Choroid plexus epithelial cell (primary cell): ENCODE measurements at regions not wholly inside any gene's neighbourhood (a gene's known extent, or its start where the extent isn't known, plus 50 kb on each side); places are given as distances from the start of the nearest gene placed in this dataset.

ENCODE experiments used
- DNase-seq: peaks from one replicate; pipeline ENCODE4 v3.0.0-alpha.2; 2010; ENCODE audit warnings: low read depth
- H3K4me3 ChIP-seq: 2 replicates; pipeline ENCODE4 v1.5.1; 2011; ENCODE audit warnings: low read depth, mild to moderate bottlenecking, control low read depth, low read length, moderate library complexity
- CTCF ChIP-seq: conservative IDR thresholded peaks from 2 replicates; pipeline ENCODE4 v1.5.1; 2011; ENCODE audit warnings: low read depth, mild to moderate bottlenecking, control low read depth, inconsistent platforms, low read length, moderate library complexity

DNA sequence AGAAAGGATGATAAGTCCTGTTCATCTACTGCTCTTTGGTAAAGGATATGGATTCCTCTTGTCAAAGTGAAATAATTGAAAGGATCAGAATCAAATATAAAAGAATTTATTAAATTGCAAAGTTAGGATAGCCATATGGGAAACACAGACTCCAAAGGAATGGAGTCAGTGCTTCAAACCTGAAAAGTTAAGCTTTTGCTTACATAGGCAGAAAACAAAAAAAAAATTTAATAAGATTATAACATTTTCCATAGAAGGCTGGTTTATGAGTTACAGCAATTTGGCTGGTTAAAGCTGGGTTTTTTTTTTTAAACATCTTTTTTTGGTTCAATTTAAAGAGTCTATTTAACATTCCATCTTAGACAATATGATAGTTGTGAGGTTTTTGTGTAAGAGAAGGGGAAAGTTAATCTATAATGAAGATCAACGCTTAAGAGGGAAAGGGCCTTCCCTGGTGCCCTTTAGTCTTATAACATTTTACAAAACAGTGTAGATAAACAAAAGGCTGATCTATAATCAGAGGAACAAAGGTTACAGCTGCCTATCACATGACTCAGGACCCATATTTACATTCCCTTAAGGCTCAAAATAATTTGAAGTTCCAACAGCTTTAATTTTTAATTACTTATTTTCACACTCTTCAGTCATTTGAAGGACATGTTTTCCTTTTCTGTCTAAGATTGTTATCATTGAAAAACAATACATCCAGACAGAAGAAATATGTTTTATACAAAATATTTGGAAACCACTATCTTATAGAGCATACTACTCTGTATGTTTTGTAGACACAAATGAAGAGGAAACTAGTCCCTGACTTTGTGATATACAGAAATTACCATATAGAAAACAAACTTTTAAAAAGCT lies 234.3 kb upstream of the MBL2 start:
- no peak overlapping the region for H3K4me3 ChIP-seq
- DNase-seq: no peak
- TF ChIP-seq CTCF: no peak

DNA sequence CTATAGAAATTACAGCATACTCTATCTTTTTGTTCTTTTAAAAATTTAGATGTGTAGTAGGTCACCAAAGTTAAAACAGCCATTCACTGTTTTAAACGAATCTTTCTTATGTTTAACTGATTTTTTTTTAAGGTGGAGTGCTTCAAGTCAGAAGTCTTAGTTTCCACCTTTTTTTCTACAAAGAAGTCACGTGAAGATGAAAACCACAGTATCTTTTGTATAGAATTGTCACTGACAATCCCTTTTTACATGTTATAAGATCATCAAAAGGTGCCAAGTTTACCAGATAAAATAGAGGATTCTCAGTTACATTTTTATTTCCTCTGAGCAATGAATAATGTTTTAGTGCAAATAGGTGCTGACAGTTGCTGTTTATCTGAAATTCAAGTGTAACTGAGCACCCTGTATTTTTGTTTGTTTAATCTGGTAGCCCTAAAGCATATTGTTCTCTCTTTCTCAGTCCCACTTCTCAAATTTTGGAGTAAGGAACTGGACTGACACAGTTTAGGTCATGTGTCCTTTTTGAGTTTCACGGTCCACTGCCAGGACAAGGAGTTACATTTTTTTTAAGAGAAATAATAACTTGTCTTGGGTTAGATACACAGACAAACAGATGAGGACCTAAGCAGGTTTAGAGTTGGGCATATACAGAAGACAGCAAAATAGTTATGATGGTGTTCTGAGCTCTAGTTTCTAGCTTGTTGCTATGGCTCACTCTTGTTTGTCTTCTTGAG lies 233.2 kb upstream of the MBL2 start:
- no peak for DNase-seq
- H3K4me3 ChIP-seq: no peak overlapping the region
- no peak for TF ChIP-seq CTCF

DNA sequence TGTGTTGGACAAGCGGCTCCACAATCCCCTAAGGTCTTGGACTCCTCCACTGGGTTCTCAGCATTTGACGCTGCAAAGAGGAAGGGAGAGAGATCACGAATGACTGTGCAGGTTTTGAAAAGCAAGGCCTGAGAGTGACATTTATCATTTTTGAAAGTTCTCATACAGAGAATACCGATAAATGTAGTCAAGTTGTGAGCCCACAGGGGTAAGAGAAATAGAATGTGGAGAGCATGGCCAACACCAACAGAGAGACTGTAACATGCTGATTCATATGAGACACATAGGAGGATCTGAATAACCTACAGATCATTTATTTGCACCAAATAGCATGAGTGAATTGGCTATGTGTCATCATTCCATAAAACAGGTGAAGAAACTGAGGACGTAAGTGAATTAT lies 230.5 kb upstream of the MBL2 start:
- no peak overlapping the region for H3K4me3 ChIP-seq
- no peak for TF ChIP-seq CTCF
- no peak for DNase-seq

DNA sequence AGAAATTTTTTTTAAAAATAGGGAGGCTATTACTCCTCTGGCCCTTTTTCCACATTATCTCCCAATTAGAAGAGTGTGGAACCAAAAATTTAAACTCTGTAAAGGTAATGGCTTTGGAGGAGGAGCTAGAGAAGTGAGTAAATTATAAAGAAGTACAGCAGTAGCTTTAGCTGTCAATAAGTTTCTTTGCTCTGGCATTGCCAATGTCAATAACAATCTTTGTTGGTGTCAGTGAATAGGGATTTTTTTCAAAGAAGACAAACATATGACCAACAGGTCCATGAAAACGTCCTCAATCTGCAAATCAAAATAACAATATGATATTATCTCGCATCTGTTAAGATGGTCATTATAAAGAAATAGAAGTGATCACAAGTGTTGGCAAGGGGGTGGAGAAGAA lies 227.1 kb upstream of the MBL2 start:
- DNase-seq: no peak
- no peak for TF ChIP-seq CTCF
- no peak overlapping the region for H3K4me3 ChIP-seq

- DNase-seq: no peak
- TF ChIP-seq CTCF: no peak
- no peak overlapping the region for H3K4me3 ChIP-seq
These were observed 226.7 kb upstream of the MBL2 start for GRCh38 chr10:52999258-52999657.

GRCh38 chr10:52997007-52997406 lies 224.4 kb upstream of the MBL2 start:
- no peak for TF ChIP-seq CTCF
- DNase-seq: peak; percentile 18
- no peak overlapping the region for H3K4me3 ChIP-seq
